NCI-H526 (cell line): ENCODE measurements at regions not wholly inside any gene's neighbourhood (a gene's known extent, or its start where the extent isn't known, plus 50 kb on each side); places are given as distances from the start of the nearest gene placed in this dataset.
A peak's percentile ranks its signal among the peaks of the same experiment; 100 is the strongest.

Source experiments
- DNase-seq, 2 experiments: peaks; one replicate each; lab custom pipeline; 2025; lab: John Stamatoyannopoulos, UW

DNA sequence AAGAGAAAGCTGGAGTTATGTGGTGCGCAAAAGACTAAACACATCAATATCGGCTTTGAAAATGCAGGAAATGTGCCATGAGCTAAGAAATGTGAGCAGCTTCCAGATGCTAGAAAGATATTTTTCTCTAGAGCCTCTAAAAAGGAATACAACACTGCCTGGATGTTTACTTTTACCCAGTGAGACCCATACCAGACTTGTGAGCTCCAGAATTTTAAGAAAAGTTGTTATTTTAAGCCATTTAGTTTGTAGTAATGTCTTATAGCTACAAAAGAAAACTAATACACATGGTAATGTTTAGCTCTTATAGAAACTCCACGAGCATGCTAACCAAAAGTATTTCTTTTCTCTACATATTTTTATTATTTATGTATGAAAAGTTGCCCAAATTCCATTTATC lies 1389.4 kb downstream of the C4orf33 start:
- no peak for DNase-seq

DNA sequence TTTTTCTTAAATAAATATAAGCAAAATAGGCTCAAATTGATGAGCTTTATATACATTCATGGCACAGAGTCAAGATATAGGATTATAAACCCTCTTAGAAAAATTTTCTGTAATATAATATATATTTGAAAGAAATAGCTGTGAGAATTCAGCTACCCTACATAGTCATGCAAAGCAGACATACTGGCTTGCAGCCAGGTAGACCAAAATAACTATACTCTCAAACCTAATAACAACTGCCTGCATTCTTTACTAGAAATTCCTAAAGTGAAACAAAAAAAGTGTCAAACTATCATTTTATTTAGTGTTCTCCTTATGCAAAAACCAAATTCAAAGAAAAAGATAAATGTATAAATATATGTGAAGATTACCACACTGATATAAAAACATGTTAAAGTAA lies 1390.2 kb downstream of the C4orf33 start:
- no peak for DNase-seq

DNA sequence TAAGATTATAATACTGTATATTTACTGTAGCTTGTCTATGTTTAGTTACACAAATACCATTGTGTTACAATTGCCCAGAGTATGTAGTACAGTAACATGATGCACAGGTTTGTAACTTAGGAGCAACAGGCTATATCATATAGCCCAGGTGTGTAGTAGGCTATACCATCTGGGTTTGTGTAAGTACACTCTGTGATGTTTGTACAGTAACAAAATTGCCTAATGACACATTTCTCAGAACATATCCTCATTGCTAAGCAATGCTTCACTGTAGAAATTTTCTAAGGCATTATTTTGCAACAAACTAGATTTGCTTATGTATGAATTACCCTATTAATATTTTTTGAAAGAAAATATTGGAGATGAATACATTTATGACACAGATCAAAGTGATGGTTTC lies 1390.9 kb downstream of the C4orf33 start:
- no peak for DNase-seq

DNA sequence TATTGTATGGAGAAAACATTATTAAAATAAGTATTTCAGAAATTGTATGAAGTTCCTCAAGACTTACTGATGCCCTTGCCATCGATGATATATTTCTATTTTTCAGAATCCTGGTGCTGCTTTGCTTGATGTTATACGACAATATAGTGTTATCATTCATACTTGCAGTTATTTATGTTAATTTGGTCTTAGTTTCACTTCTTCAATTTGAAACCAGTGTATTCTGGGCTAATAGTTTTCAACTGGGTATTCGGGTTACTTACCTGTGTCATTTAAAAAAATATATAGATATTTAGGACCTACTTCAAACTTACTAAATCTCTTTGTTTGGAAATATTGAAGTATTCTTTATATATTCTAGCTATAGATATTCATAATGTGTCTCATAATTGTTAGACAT lies 1414.7 kb downstream of the C4orf33 start:
- no peak for DNase-seq

DNA sequence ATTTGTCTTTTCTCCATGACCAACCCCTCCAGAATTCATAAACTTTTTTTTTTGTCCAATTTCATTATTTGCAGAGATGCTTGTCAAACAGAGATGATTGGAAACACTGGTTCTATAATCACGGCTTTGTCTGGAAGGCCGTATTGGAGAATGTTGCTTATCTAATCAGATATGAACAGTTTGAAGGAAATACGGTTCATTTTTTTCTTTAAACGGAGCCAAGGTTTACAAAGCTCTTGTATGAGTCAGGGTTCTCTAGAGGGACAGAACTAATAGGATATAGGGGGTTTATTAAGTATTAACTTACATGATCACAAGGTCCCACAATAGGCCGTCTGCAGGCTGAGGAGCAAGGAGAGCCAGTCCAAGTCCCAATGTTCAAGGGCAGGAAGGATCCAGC lies 1415.8 kb downstream of the C4orf33 start:
- DNase-seq = no peak

DNA sequence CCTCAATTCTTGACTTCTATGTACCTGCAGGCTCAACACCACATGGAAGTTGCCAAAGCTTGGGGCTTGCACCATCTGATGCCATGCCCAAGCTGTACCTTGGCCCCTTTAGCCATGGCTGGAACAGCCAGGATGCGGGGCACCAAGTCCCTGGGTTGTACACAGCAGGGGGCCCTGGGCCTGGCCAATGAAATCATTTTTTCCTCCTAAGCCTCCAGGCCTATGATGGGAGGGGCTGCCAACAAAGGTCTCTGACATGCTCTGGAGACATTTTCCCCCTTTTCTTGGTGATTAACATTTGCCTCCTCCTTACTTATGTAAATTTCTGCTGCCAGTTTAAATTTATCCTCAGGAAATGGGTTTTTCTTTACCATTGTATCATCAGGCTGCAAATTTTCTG lies 1428.1 kb downstream of the C4orf33 start:
- no peak for DNase-seq

DNA sequence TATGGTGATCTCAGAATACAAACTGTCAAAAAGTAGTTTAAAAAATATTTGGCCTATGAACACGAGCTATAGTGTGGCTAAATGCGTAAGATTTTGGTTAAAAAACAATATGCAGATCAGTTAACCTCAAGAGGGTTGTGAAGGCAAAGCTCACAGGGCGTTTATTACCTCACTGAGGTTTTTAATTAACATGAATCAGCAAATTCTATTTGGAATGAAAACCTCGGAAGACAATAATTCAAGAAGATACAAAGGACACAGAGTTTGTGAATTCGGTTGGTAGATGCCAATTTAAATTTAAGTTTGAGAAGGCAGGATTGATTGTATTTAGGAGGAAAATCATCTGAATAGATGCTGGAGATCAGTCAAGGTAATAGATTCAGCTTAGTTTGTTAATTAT lies 1434.6 kb downstream of the C4orf33 start:
- DNase-seq = no peak

DNA sequence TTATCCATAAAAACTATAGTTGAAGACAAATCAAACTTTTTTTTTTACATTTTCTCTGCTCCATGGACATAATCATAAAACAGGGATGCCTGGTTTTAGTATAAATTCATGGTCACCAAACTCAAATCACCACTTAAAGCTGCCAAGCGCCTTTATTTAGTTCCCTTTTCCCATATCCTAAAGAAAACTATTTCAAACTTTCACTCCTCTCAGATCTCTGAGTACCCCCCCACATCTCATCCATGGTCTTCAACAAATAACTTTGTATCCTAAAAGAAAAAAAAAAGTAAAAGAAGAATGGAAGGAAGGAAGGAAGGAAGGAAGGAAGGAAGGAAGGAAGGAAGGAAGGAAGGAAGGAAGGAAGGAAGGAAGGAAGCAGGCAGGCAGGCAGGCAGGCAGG lies 1438.7 kb downstream of the C4orf33 start:
- no peak for DNase-seq

DNA sequence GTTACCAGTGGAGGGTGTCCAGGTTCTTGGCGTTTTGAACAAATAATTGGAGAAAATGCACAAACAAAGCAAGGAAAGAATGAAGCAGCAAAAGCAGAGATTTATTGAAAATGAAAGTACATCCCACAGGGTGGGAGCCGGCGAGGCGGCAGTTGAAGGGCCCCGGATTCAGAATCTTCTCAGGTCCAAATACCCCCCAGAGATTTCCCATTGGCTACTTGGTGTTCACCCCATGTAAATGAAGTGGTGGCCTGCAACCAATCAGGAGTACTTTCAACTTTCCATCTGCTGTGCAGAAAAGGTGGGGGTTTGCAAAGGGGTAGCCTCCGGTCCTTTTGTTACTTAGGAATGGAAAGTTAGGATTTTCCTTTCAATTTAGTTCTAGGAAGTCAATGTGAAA lies 1447.0 kb downstream of the C4orf33 start:
- no peak for DNase-seq

DNA sequence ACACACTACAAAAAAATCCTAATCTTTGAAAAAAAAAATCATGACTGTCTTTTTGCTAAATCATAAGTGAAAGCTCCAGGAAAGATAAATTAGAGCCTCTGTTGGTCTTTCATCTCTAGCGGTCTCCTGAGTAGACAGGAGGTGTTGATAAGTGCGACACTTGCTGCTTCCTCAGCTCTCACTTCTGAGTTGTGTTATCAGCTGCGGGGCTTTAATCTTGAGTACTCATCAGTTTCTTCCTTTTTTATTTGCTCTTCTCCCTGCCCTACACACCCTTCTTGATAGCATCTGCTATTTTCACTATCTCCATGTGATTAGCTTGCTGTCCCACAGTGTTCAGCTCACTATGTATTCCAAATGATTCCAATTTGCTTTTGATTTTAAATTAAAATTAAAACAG lies 1449.2 kb downstream of the C4orf33 start:
- DNase-seq = no peak

DNA sequence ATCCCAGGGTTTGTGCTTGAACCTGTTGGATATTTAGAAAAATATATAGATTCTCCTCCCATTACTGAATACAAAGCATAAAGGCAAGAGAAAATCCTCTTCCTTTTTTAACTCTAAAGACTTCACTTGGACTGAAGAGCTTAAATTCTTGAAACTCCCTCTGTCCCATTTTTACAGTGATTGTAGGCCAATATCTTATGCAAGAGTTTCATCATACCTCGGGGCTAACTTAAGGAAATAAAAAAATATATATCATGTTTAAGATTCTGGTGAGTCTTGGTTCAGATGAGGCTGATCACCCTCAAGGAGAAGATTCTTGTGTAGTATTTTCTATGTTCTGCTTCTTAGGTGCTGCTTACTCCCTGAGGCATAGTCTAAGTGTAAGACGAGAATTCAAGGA lies 1449.6 kb downstream of the C4orf33 start:
- no peak for DNase-seq

DNA sequence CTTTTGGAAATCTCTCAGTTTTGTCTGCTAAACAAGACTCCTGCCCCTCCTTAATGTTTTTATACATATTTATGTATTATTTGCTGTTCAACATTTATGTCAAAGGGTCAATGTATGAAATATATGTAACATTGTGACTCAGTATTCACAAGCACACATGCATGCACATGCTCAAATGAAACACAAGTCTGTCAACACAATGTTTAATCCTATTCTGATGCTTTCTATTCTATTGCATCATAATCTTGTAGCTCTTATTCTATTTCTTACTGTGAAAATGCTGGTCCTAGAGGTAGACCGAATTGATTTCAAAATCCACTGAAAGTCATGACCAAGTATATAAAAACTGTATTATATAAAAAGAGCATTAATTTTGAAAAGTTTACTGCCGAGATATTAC lies 1463.3 kb downstream of the C4orf33 start:
- no peak for DNase-seq

DNA sequence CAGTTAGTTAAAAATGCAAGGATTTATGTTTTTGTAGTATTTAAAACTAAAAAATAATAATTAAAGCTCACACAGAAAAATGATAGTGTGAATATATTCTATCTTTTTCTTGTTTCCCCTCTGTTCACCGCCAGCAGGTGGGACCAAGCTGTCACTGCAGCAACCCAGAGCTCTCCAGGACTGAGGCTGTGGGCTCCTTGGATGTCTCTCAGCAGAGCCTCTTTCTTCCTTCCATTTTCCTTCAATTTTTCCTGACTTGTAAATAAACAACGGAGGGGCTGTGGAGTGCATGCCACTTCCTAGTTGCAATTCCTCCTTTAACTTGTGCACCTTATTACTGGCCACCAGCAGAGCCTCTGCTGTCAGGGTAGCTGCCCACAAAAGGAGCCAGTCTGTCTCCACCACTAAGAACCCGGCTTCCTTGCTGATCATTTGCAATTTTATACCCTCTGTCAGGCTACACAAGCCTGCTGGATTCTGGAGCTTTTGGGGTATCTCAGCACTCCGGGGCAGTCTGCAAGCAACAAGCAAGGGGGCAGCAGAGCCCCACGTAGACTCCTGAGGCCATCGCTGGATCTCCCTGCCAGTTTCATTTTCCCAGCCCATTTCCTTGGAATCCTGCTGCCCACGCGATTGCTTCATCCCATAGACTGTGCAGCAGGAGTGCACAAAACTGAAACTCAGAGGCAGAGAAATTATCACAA lies 1467.4 kb downstream of the C4orf33 start:
- DNase-seq = peak; percentile 22 to 68

DNA sequence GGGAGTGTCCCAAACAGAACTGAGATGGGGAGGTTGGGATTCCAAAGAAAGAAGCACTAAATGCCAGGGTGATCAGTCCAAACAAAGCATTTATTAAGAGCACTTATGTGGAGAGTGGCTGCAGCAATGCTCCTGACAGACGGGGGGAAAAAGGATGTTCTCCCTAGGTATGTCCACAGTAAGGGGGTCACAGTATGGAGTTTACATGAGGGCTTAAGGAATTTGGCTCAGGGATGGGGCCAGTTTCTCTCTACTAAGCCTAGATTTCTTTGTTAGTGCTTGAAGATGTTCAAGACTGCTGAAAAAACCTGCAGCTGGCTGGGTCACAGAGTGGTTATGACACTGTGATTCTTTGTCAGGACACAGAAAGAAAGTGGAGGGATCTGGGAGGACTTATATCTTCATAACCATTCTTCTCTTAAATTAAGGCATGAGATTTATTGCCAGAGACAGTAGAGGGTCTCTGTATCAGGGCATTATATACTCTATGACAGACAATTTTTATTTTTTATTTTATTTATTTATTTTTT lies 1468.0 kb downstream of the C4orf33 start:
- DNase-seq = no peak

DNA sequence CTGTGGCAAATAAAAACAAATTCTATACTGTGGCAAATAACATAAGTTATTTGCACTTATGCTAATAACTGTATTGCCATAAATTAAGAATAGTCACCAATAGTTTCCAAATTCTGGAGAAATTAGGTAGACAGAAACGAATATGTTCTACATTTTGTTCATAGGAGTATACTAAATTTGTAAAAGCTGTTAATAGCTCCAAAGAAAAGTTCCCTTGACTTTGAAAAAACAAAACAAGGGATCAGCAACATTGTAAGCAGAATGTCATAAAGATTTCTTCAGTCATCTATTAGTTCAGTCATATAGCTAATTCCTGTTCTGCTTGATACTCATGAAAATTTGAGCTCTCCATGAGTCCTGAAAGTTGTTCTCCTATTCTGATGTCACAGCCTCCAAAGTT lies 1472.8 kb downstream of the C4orf33 start:
- no peak for DNase-seq

DNA sequence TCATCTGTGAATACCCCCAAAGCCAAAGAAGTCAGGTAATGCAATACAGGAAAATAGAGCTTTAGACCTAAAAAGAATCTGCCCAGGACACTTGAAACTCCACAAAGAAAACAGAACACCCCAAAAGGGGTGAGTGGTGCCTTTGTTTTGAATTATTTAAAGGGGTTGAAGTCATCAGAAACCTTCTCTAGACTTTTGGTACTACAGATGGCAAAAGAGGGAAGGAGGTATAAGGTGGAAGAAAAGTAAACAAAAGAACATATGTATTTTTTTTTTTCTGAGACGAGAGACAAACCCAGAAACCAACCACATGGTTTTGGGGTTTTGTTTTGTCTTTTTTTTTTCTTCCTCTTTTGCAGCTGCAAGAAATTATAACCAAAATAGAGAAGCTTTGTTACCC lies 1477.8 kb downstream of the C4orf33 start:
- no peak for DNase-seq

DNA sequence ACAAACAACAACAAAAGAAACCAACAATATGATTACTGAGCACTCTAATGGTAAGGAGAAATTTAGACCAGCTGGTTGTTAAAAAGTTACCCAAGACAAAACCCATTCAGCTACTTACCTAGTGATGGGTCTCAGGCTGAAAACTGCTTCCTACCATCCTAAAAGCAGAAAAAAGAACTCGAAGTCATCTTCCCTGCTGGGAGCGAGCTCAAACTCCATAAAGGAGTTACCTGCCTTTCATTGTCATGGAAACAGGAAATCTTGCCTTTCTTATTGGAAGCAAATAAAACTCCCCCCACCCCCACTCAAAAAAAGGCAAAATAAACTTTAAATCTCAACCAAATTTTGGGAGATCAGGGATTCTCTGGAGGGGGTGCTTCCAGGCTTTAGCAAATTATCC lies 1478.3 kb downstream of the C4orf33 start:
- DNase-seq = no peak

DNA sequence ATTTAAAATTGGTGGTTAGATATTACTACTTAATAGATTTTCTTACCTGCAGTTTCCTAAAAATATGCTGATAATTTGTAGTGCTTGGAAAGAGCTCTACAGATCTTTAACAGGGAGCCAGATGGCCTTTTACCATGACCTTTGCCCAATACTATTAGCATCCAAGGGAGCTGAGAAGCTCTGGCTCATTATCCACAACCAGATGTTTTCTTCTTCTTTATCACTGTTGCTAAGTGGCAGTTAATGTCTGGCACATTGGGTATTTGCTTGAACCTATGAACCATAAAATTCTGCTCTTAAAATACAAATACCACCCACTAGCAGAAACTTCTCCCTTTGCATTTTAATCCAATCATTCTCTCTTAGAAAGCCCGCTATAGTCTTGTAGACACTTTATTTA lies 1480.3 kb downstream of the C4orf33 start:
- DNase-seq = peak; percentile 28 to 51

DNA sequence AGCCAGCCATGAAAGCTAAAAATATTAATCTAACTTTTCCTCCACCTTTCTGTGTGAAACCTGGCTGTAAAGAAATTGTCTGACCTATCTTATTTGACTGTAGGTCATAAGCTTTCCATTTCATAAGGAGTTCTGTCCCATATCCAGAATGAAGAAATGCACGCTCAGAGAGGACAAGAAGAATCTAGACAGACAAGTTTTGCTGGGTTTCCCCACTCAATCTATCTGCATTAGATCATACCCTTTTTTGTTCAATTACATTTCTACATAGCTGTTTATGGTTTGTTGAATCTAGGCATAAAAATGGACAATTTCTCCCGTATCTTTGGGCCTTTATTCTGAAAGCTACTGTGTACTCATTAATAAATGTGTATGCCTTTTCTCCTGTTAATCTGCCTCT lies 1495.1 kb downstream of the C4orf33 start:
- no peak for DNase-seq

DNA sequence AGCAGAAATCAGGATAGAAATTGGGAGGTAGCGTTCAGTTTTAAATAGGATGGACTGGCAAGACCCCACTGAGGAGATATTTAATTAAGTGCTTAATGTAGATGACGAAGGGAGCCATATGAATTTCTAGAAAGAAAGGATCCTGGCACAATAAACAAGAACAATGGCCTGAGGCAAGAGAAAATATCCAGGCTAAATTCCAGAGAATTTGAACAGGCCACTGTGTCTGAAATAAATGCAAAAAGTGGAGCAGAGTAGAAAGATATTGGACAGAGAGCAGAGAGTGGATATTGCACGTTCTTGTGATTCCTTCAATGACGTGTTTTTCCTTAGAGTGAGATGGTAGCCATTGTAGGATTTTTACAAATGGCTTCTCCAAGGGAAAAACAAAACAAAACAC lies 1504.8 kb downstream of the C4orf33 start:
- DNase-seq = no peak

DNA sequence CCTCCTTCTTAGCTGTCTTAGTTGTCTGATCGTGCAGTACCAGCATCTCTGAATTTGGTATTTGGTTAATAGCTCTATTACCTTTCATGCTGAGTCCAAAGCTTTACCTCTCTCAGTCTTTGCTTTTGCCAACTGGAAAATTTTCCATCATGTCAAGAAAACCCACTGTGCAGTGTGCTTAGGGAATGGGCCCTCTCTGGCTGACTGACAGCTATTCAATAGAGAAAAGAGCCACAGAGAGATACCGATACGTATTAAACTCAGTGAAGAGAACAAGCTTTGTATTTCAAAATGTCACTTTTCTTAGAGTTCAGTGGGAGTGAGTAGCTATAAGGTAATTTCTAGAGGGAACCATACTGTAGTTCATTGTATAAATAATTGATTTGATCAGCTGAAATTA lies 1507.1 kb downstream of the C4orf33 start:
- DNase-seq = no peak

DNA sequence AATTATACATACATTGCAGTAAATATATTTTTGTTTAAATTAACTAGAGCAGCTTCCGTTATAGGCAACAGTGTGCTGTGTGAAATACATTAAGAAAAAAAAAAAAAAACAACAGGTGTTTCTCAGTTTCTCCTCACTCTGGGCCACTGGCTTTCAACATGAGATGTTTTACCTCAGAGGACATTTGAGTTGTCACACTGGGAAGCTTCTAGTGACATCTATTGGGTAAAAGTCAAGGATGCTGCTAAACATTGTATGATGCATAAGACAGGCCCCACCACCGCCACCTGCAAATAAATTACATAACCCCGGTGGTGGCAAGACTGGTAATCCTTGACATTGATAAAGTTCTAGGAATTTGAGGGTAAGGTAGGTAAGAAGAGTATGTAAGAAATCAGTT lies 1512.2 kb downstream of the C4orf33 start:
- no peak for DNase-seq

DNA sequence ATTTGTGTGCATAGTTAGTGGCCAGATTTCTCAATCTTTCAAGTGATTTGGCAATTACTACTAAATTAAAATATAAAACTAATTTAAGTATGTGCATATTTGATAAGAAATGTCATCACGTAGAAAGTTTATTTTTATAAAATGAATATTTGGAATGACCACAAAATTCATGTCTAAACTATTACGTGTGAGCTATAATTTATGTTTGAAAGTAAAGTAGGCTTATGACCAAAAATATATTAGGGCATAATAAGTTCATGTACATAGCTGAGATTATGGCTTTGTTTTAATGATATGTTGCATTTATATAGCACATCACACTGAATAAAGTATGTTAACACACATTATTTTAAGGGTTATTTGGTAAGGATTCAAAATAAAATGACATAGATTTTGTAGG lies 1532.6 kb downstream of the C4orf33 start:
- no peak for DNase-seq
